Activated CD4-positive, alpha-beta T cell treated with anti-CD3 and anti-CD28 coated beads, Interleukin-2, amount 50 U/mL, for 4 hours (primary cell): ENCODE measurements at regions not wholly inside any gene's neighbourhood (a gene's known extent, or its start where the extent isn't known, plus 50 kb on each side); places are given as distances from the start of the nearest gene placed in this dataset.
"Not testable (repeated sequence)": the region's sequence is repeated elsewhere in the genome, so short reads cannot be mapped to it uniquely, and the experiment has no call there.

Experiments
- DNase-seq, 2 experiments: peaks; one replicate each; pipeline ENCODE4 v3.0.0-alpha.2; 2020

DNA sequence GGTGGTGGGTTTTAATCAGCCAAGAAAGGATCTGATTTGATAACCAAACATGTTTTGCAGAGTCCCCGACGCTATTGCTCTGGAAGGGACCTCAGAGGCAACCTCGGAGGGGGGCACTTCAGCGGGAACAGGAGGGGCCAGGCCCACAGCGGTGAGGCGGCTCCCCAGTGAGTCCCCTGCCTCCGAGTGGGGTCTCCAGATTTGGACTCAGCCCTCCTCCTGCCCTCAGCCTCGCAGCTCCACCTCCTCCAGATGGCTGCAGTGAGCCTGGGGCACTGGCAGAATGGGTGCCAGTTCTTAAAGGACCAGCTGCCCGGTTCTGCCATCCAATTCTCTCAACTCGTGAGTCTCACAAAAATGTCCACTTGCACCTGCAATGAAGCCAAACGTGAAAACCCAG is 61.0 kb upstream of the NANOS1 start:
- no peak for DNase-seq

GRCh38 chr10:118969014-118969413 is 60.5 kb upstream of the NANOS1 start:
- DNase-seq, result no peak

DNA sequence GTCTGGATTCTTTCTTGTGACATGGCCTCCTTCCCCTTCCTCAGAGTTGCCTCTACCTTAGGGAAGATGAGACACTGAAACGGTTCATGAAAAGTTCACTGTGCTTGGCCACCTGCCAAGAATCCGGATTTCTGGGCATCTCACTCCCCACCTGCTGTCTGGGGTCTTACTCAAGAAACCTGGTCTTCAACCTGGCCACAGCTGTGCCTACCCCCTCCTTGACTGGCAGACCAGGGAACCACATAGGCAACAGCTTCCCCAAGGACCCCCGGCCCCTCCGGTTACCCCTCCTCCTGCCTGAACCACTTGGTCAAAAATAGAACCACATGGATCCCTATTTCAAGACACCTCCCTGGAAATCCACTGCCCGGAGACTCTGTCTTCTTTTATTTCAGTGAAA is 58.7 kb upstream of the NANOS1 start:
- no peak for DNase-seq

- DNase-seq, result no peak
These were observed 58.3 kb upstream of the NANOS1 start for GRCh38 chr10:118971187-118971586.

DNA sequence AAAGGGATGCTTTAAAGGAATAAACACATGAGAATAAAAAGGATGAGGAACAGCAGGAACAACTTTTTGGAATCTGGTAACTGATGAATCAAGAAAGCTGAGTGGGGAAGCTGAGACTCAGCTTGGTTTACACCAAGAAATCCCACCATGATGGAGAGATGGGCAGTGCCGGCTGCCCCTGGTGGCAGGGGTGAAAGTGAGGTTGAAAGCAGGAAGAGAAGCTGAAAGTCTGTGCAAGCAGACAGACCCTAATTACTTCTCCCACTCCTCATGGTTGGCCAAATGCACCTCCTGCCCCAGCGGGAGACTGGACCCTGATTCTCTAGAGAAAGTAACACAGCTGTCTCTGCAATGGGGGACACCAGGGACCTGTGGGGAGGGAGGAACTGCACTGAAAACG is 57.6 kb upstream of the NANOS1 start:
- DNase-seq, result no peak

DNA sequence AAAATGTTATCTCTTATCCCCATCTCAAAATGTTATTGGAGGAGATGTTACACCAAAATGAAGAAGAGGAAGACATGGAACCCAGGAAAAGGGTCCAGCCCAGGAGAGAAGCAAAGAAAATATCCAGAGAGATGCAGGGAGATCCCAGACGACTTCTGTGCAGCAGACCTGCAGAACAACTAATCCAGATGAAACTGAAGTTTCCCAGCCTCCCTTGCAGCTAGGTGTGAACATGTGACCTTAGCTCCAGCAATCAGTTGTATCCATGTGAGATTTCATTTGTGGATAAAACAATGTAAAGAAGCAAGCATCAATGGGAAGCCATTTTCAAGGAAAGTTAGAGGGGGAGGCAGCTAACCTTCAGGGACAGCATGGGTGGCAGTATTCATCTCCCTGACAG is 55.8 kb upstream of the NANOS1 start:
- no peak for DNase-seq

DNA sequence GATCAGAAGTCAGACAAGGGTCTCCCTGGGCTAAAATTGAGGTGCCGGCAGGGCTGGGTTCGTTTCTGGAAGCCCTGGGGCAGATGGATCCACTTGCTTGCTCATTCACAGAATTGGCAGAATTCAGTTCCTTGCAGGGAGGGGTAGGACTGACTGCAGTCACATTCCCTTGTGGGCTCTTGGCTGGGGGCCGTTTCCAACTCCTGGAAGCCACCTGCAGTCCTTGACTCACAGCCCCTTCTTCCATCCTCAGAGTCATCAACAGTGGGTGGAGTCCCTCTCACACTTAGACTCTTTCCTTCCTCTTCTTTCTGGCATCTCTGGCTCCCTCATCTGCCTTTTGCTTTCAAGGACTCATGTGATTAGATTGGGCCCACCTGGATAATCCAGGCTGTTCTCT is 54.6 kb upstream of the NANOS1 start:
- DNase-seq, result no peak

DNA sequence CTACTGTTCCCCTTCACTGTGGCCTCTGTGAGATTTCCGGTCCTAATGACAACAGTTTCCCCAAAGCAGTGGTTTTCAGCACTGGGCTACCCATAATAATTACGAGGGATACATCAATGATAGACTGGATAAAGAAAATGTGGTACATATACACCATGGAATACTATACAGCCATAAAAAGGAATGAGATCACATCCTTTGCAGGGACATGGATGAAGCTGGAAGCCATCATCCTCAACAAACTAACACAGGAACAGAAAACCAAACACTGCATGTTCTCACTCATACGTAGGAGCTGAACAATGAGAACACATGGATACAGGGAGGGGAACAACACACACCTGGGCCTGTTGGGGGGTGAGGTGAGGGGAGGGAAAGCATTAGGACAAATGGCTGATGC is 53.3 kb upstream of the NANOS1 start:
- DNase-seq, result not testable (repeated sequence)

DNA sequence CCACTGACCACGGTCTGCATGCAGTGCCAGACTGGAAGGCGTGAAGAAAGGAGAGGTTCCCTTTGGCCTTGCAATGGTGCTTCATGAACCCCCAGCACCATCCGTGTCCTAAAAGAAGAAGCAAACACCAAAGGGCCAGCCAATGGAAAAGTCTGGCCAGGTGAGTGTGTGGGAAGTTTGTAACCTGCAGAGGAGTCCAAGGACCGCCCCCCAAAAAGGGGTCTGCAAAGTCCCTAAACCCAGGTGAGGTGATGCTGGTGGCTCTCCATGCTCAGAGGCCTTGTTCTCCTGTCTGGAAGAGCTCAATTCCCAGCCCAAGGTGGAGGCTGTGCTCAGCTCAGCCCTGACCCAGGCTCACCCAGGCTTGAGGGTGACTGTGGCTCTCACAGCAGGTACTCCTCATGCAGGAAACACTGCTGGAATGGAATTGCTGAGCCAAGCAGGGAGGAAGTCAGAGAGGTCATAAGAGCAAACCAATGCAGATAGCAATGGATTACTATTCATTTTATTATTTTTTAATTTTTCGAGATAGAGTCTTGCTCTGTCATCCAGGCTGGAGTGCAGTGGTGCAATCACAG is 52.4 kb upstream of the NANOS1 start:
- no peak for DNase-seq

DNA sequence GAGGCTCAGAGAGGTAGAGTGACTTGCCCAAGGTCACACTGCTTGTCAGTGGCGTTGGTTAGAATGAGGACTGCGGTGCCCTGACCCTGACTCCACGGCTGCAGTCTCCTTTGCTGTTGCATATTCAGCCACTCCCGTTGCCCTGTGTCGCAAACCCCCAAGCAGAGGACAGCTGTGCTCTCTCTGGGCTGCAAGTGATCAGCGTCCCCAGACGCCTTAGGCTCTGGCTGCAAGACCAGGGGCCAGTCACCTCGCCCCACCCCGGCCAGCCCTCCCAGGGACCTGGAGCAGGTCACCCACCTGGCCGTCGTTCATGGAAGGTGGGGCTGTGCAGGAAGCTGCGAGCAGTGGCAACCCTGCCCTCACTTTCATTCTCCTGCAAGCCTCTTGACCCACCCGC is 51.7 kb upstream of the NANOS1 start:
- no peak for DNase-seq

GRCh38 chr10:118978316-118978997 is 51.1 kb upstream of the NANOS1 start:
- no peak for DNase-seq

GRCh38 chr10:118978998-118979350 is 50.5 kb upstream of the NANOS1 start:
- DNase-seq, result no peak

DNA sequence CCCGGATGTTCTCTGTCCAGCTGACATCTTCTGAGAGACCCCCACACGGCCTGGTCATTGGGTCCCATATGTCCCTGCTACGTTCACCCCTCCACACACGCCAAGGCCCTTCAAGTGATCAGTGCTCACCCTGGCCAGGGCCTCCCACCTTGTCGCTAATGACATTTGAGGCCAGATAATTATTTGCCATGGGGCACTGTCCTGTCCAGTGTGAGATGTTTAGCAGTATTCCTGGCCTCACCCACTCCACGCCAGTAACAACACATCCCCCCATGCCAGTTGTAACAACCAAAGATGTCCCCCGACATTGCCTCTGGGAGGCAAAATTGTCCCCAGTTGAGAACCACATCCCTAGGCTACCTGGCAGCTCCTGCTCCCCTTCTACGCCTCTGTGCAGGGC is 49.9 kb upstream of the NANOS1 start:
- no peak for DNase-seq
